C4-2B (cell line): ENCODE measurements at regions not wholly inside any gene's neighbourhood (a gene's known extent, or its start where the extent isn't known, plus 50 kb on each side); places are given as distances from the start of the nearest gene placed in this dataset.

ENCODE experiments used
- H3K27ac ChIP-seq: fragments of 450-650 bp; 2 replicates; pipeline ENCODE4 v1.5.1; 2017
- ZFX ChIP-seq: fragments of 450-650 bp; IDR thresholded peaks from 2 replicates; pipeline ENCODE4 v1.6.1; 2017
- TF ChIP-seq, protein P1 (sequence below): fragments of 450-650 bp; conservative IDR thresholded peaks from 2 replicates; pipeline ENCODE4 v1.5.1; 2017; ENCODE audit warnings: mild to moderate bottlenecking

DNA sequence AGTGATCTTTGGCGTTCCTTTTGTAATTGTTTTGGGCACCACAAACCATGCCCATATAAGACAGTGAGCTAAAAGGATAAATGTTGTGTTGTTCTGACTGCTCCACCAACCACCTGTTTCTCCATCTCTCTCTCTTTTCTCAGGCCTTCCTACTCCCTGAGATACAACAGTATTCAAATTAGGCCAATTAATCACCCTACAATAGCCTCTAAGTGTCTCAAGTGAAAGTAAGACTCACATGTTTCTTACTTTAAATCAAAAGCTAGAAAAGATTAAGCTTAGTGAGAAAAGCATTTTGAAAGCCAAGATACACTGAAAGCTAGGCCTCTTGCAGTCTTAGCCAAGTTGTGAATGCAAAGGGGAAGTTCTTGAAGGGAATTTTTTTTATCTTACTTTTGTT lies 268.8 kb upstream of the NREP start:
- TF ChIP-seq, protein P1, sequence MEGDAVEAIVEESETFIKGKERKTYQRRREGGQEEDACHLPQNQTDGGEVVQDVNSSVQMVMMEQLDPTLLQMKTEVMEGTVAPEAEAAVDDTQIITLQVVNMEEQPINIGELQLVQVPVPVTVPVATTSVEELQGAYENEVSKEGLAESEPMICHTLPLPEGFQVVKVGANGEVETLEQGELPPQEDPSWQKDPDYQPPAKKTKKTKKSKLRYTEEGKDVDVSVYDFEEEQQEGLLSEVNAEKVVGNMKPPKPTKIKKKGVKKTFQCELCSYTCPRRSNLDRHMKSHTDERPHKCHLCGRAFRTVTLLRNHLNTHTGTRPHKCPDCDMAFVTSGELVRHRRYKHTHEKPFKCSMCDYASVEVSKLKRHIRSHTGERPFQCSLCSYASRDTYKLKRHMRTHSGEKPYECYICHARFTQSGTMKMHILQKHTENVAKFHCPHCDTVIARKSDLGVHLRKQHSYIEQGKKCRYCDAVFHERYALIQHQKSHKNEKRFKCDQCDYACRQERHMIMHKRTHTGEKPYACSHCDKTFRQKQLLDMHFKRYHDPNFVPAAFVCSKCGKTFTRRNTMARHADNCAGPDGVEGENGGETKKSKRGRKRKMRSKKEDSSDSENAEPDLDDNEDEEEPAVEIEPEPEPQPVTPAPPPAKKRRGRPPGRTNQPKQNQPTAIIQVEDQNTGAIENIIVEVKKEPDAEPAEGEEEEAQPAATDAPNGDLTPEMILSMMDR = no peak
- TF ChIP-seq ZFX = no peak
- H3K27ac ChIP-seq = no peak overlapping the region

DNA sequence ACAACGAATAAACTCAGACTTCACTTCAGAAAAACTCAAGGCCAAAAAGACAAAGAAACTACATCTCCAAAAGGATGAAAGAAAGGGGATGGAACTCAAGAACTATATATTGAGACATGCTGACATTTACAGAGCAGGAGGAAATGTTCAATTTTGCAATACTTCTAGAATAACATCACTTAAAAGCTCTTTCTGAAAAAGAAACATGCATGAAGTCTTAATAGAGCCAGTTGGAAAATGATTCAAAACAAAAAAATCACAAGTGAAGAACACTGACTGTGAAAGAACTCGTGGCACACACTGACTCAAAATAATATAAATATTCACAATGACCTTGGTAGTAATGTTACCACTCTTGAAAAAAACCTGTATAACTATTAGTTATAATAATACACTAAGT lies 267.8 kb upstream of the NREP start:
- no peak for TF ChIP-seq ZFX
- TF ChIP-seq, protein P1 = no peak
- no peak overlapping the region for H3K27ac ChIP-seq

DNA sequence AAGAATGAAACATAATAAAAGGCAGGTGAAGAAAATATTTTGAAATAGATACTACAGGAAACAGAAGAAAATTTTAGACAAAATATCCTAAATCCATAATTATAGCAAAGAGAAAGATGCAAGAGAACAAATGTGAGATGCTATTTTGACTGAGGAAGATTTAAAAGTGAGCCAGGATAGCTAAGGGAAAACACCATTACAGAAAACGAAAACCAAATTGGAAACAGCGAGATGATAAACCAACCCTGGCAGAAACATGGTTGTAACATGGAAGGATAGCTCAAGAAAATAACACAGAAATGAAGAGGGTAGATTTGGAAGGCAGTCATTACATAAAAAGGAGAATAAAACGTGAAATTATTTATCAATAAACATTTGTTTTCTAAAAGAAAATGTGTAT lies 267.2 kb upstream of the NREP start:
- TF ChIP-seq ZFX = no peak
- TF ChIP-seq, protein P1 = no peak
- no peak overlapping the region for H3K27ac ChIP-seq

DNA sequence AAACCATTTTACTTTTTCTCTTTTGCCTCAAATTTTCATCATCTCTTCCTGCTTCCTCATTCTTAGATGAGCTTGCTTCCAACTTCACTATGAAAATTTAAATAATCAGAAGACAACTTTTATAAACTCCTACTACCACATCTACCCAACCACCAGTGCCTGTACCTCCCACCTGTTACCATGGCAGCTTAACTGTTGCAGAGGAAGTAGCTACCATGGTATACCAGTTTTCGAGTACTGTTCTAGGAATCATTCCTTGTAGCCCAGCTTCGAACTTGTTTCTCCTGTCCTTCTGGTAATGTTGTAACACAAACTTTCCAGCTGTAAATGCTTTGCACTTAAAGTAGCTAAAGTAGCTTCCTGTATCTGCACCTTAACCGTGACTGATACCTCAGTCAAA lies 266.8 kb upstream of the NREP start:
- no peak for TF ChIP-seq ZFX
- TF ChIP-seq, protein P1 = no peak
- no peak overlapping the region for H3K27ac ChIP-seq

DNA sequence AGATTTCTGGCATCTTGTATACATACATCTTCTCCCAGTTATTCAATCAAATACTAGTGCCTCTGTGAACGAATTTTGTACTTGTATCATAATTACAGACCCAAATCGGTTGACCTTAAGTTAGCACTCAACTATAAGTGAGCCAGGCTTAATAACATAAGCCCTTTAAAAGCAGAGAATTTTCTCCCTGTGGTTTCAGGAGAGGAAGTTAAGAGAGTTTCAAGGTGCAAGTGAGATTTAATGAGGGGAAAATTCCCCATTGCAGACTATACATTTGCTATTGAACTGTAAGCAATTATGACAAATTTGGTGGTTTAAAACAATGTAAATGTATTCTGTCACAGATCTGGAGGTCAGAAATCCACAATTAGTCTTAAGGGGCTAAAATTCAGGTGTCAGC lies 261.9 kb upstream of the NREP start:
- H3K27ac ChIP-seq = no peak overlapping the region
- TF ChIP-seq ZFX = no peak
- TF ChIP-seq, protein P1 = no peak

DNA sequence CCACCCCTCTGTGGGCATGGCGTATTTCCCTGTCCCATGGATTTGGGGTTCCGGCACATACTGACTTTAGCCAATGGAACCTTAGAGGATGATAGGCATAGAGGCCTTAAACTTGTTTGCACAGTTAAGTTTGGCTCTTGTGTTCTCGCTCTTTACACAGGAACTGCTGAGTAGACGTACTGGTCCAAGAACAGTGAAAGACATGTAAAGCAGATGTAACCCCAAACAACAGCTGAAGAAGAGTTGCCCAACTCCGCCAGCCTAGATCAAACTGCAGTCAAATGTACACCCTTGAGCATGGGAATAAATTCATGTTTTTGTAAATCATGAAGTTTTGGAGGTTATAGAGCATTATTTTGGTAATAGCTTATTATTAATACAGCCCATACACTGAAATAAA lies 260.0 kb upstream of the NREP start:
- H3K27ac ChIP-seq = no peak overlapping the region
- no peak for TF ChIP-seq ZFX
- TF ChIP-seq, protein P1 = no peak

DNA sequence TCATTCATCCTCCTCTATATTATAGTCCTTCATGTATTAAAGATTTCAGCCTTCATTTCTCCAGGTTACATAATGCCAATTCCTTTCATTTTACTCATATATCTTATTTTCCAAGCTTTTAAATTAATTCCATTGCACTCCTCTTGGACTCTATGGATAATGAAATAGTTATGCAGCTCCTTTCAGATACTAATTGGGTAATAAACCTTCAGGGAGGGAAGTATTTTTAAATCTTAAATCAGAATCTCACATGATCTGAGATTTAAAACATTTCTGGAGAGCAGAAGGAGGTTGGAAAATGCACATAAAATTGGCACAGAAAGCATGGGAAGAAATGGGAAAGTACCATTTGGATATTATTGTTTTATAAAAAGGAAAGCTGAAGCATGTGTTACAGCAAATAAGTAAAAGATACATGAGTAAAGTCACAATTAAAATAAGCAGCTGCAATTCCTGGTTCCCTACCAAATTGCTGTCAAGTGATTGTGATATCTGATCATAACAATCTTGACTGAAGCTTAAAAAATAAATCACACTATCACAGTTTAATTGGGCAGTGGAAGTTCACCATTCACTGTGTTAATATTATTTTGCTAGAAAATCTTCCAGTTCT lies 257.9 kb upstream of the NREP start:
- H3K27ac ChIP-seq = no peak overlapping the region
- TF ChIP-seq, protein P1 = no peak
- TF ChIP-seq ZFX = no peak
